GM19395 (cell line): ENCODE measurements at regions not wholly inside any gene's neighbourhood (a gene's known extent, or its start where the extent isn't known, plus 50 kb on each side); places are given as distances from the start of the nearest gene placed in this dataset.

ENCODE experiments used
- ATAC-seq: cut with Tn5 transposase; IDR thresholded peaks from one replicate; pipeline ENCODE4 v1.9.1; 2021; ENCODE audit warnings: mild to moderate bottlenecking, moderate library complexity; ENCODE audit not compliant: unreplicated experiment

GRCh38 chr2:5442736-5443135 is 249.4 kb upstream of the SOX11 start:
- ATAC-seq: no peak

GRCh38 chr2:5444168-5444567 is 248.0 kb upstream of the SOX11 start:
- no peak for ATAC-seq

GRCh38 chr2:5444854-5445253 is 247.3 kb upstream of the SOX11 start:
- no peak for ATAC-seq

- no peak for ATAC-seq
These were observed 242.3 kb upstream of the SOX11 start for GRCh38 chr2:5449867-5450266.

GRCh38 chr2:5453220-5454050 is 238.7 kb upstream of the SOX11 start:
- no peak for ATAC-seq

- ATAC-seq: no peak
These were observed 238.2 kb upstream of the SOX11 start for GRCh38 chr2:5454051-5454390.

GRCh38 chr2:5459041-5459440 is 233.1 kb upstream of the SOX11 start:
- no peak for ATAC-seq

- no peak for ATAC-seq
These were observed 227.5 kb upstream of the SOX11 start for GRCh38 chr2:5464657-5465056.

- no peak for ATAC-seq
These were observed 226.3 kb upstream of the SOX11 start for GRCh38 chr2:5465859-5466258.

GRCh38 chr2:5467178-5467905 is 224.8 kb upstream of the SOX11 start:
- ATAC-seq: no peak

- ATAC-seq: no peak
These were observed 219.5 kb upstream of the SOX11 start for GRCh38 chr2:5472673-5473072.

GRCh38 chr2:5473635-5474034 is 218.5 kb upstream of the SOX11 start:
- no peak for ATAC-seq

GRCh38 chr2:5474716-5475115 is 217.5 kb upstream of the SOX11 start:
- ATAC-seq: no peak

- no peak for ATAC-seq
These were observed 212.8 kb upstream of the SOX11 start for GRCh38 chr2:5479265-5479928.

- no peak for ATAC-seq
These were observed 209.3 kb upstream of the SOX11 start for GRCh38 chr2:5482929-5483331.

GRCh38 chr2:5484868-5485267 is 207.3 kb upstream of the SOX11 start:
- ATAC-seq: no peak

- ATAC-seq: no peak
These were observed 200.7 kb upstream of the SOX11 start for GRCh38 chr2:5491523-5491922.

GRCh38 chr2:5493256-5493655 is 198.9 kb upstream of the SOX11 start:
- ATAC-seq: no peak

GRCh38 chr2:5494212-5494611 is 198.0 kb upstream of the SOX11 start:
- no peak for ATAC-seq

GRCh38 chr2:5495586-5495985 is 196.6 kb upstream of the SOX11 start:
- ATAC-seq: no peak

- ATAC-seq: no peak
These were observed 194.3 kb upstream of the SOX11 start for GRCh38 chr2:5497874-5498273.

- no peak for ATAC-seq
These were observed 190.4 kb upstream of the SOX11 start for GRCh38 chr2:5501807-5502206.
